ENCODE measurements at regions not wholly inside any gene's neighbourhood (a gene's known extent, or its start where the extent isn't known, plus 50 kb on each side); places are given as distances from the start of the nearest gene placed in this dataset.

GRCh38 chrX:39773923-39774773 is 323.6 kb downstream of the BCOR start (continued):
- TF ChIP-seq TCF3 (CRISPR knock-in tag; IDR thresholded peaks at IDR 0.05) (0 out of 2 replicates have a peak, but pooled peaks have one; percentile 11), ATF3 (IDR thresholded peaks at IDR 0.05) (peak; percentile 63), ATF3 (CRISPR knock-in tag; conservative IDR thresholded peaks at IDR 0.05) (no peak), JUN (IDR thresholded peaks at IDR 0.05; ENCODE audit: borderline replicate concordance, low read depth, low read length) (0 out of 2 replicates have a peak, but pooled peaks have one; percentile 6), JUN (CRISPR knock-in tag; IDR thresholded peaks at IDR 0.05; ENCODE audit: borderline replicate concordance) (no peak), KAT2B (IDR thresholded peaks at IDR 0.05; ENCODE audit: low read depth, low read length) (no peak), PRDM10 (IDR thresholded peaks at IDR 0.05; ENCODE audit: partially characterized antibody) (peak; percentile 29), NFIX (CRISPR knock-in tag; IDR thresholded peaks at IDR 0.05; ENCODE audit: low read depth) (no peak), HMBOX1 (IDR thresholded peaks at IDR 0.05) (0 out of 2 replicates have a peak, but pooled peaks have one; percentile 47)
